Endodermal cell (in vitro differentiated cells): ENCODE measurements at regions not wholly inside any gene's neighbourhood (a gene's known extent, or its start where the extent isn't known, plus 50 kb on each side); places are given as distances from the start of the nearest gene placed in this dataset.

Source experiments
- DNase-seq: peaks from one replicate; pipeline ENCODE4 v3.0.0-alpha.2; 2017
- H3K27ac ChIP-seq: 2 replicates; pipeline ENCODE4 v1.5.1; 2013; ENCODE audit warnings: mild to moderate bottlenecking, low read depth, low read length, moderate library complexity
- H3K27me3 ChIP-seq: 2 replicates; pipeline ENCODE4 v1.6.1; 2013; ENCODE audit warnings: mild to moderate bottlenecking, low read length, moderate library complexity; ENCODE audit not compliant: insufficient read depth, control insufficient read depth, poor library complexity, severe bottlenecking
- H3K36me3 ChIP-seq: 2 replicates; pipeline ENCODE4 v1.7.0; 2013; ENCODE audit warnings: mild to moderate bottlenecking, low read length, moderate library complexity; ENCODE audit not compliant: control insufficient read depth, insufficient read depth
- H3K4me1 ChIP-seq: one replicate; pipeline ENCODE4 v1.7.0; 2013; ENCODE audit warnings: low read length; ENCODE audit not compliant: control insufficient read depth, insufficient read depth
- H3K4me3 ChIP-seq: 2 replicates; pipeline ENCODE4 v1.5.1; 2013; ENCODE audit warnings: mild to moderate bottlenecking, low read length, moderate library complexity
- H3K9ac ChIP-seq: 2 replicates; pipeline ENCODE4 v1.6.1; 2013; ENCODE audit warnings: mild to moderate bottlenecking, low read length, moderate library complexity; ENCODE audit not compliant: poor library complexity, severe bottlenecking; ENCODE audit errors: extremely low read depth
- H3K9me3 ChIP-seq: 2 replicates; pipeline ENCODE4 v1.6.1; 2013; ENCODE audit warnings: mild to moderate bottlenecking, low read length, moderate library complexity; ENCODE audit not compliant: control insufficient read depth
- H3K27ac Mint-ChIP-seq: 2 replicates; pipeline ENCODE4 v1.8.0; 2020; ENCODE audit warnings: mixed read lengths
- H3K27me3 Mint-ChIP-seq: 2 replicates; pipeline ENCODE4 v1.8.0; 2021; ENCODE audit warnings: mild to moderate bottlenecking, mixed read lengths; ENCODE audit not compliant: insufficient read depth
- H3K36me3 Mint-ChIP-seq: 2 replicates; pipeline ENCODE4 v1.8.0; 2020; ENCODE audit warnings: low read depth, mixed read lengths
- H3K4me1 Mint-ChIP-seq: 2 replicates; pipeline ENCODE4 v1.8.0; 2020; ENCODE audit warnings: mixed read lengths
- H3K4me3 Mint-ChIP-seq: 2 replicates; pipeline ENCODE4 v1.8.0; 2020; ENCODE audit warnings: mild to moderate bottlenecking, moderate library complexity, mixed read lengths
- H3K9me3 Mint-ChIP-seq: 2 replicates; pipeline ENCODE4 v1.8.0; 2020; ENCODE audit warnings: mild to moderate bottlenecking, mixed read lengths
- CTCF ChIP-seq: fragments of 200-600 bp; sonication (generic); conservative IDR thresholded peaks from 2 replicates; pipeline ENCODE4 v1.5.0; 2021; ENCODE audit warnings: antibody characterized with exemption, mild to moderate bottlenecking
- WGBS, 2 experiments: methylation state at CpG; one replicate each; pipeline versions ENCODE4 v1.1.5 to v1.1.7; 2013; ENCODE audit warnings: missing lambda C conversion rate in 2 of 2, mixed read lengths in 1 of 2; ENCODE audit not compliant: insufficient coverage in 1 of 2, insufficient read length in 1 of 2; 5-methylcytosine and 5-hydroxymethylcytosine counted together

GRCh38 chr1:98157524-98158313 lies 236.9 kb upstream of the DPYD start:
- H3K4me3 ChIP-seq: no peak overlapping the region
- no peaks in the 10 kb centered on the region for H3K4me1 Mint-ChIP-seq
- no peaks in the 10 kb centered on the region for H3K36me3 ChIP-seq
- DNase-seq: no peak
- no peaks in the 10 kb centered on the region for H3K9me3 ChIP-seq
- no peaks in the 10 kb centered on the region for H3K27me3 Mint-ChIP-seq
- H3K27me3 ChIP-seq: no peaks in the 10 kb centered on the region
- no peak overlapping the region for H3K9ac ChIP-seq
- no peak overlapping the region for H3K4me3 Mint-ChIP-seq
- 91% methylated on average over 2 of the region's 2 CpGs; no CpG with 5 or more reads in 1 of the 2 experiments for WGBS, 2 experiments
- H3K36me3 Mint-ChIP-seq: no peaks in the 10 kb centered on the region
- H3K27ac ChIP-seq: no peak overlapping the region
- no peak overlapping the region for H3K27ac Mint-ChIP-seq
- no peaks in the 10 kb centered on the region for H3K4me1 ChIP-seq
- TF ChIP-seq CTCF: no peak
- H3K9me3 Mint-ChIP-seq: peaks cover 2% of the 10 kb centered on the region

GRCh38 chr1:98147280-98147679 lies 226.4 kb upstream of the DPYD start:
- H3K27me3 Mint-ChIP-seq: no peaks in the 10 kb centered on the region
- no peak for DNase-seq
- Histone ChIP-seq H3K9ac (no peak overlapping the region), H3K9me3 (no peaks in the 10 kb centered on the region), H3K36me3 (no peaks in the 10 kb centered on the region), H3K4me3 (no peak overlapping the region), H3K4me1 (no peaks in the 10 kb centered on the region), H3K27ac (no peak overlapping the region), H3K27me3 (no peaks in the 10 kb centered on the region)
- no peaks in the 10 kb centered on the region for H3K9me3 Mint-ChIP-seq
- H3K4me3 Mint-ChIP-seq: no peak overlapping the region
- H3K4me1 Mint-ChIP-seq: no peaks in the 10 kb centered on the region
- no peak for TF ChIP-seq CTCF
- H3K36me3 Mint-ChIP-seq: no peaks in the 10 kb centered on the region
- H3K27ac Mint-ChIP-seq: no peak overlapping the region

GRCh38 chr1:98145655-98146054 lies 224.8 kb upstream of the DPYD start:
- H3K4me1 Mint-ChIP-seq: no peaks in the 10 kb centered on the region
- WGBS, 2 experiments: 93 to 100% methylated on average over 1 to 2 of the region's 2 CpGs
- H3K4me3 Mint-ChIP-seq: no peak overlapping the region

More at GRCh38 chr1:98145655-98146054, 224.8 kb upstream of the DPYD start:
- H3K9ac ChIP-seq: no peak overlapping the region
- no peaks in the 10 kb centered on the region for H3K27me3 ChIP-seq
- no peaks in the 10 kb centered on the region for H3K4me1 ChIP-seq
- no peak overlapping the region for H3K4me3 ChIP-seq
- H3K27ac Mint-ChIP-seq: no peak overlapping the region
- no peak for DNase-seq
- no peaks in the 10 kb centered on the region for H3K9me3 Mint-ChIP-seq
- no peaks in the 10 kb centered on the region for H3K36me3 ChIP-seq
- no peaks in the 10 kb centered on the region for H3K36me3 Mint-ChIP-seq
- no peak for TF ChIP-seq CTCF
- no peak overlapping the region for H3K27ac ChIP-seq
- no peaks in the 10 kb centered on the region for H3K27me3 Mint-ChIP-seq
- H3K9me3 ChIP-seq: no peaks in the 10 kb centered on the region
